Erythroblast (primary cell): ENCODE measurements at regions not wholly inside any gene's neighbourhood (a gene's known extent, or its start where the extent isn't known, plus 50 kb on each side); places are given as distances from the start of the nearest gene placed in this dataset.

Source experiments
- DNase-seq, 2 experiments: peaks; one replicate each; lab custom pipeline; 2025; lab: John Stamatoyannopoulos, UW
- GATA1 ChIP-seq: IDR thresholded peaks from 2 replicates; pipeline ENCODE4 v1.6.1; 2011; ENCODE audit warnings: low read depth, mild to moderate bottlenecking, control low read depth, low read length, moderate library complexity
- POLR2A ChIP-seq: IDR thresholded peaks from 2 replicates; pipeline ENCODE4 v1.6.1; 2011; ENCODE audit warnings: mild to moderate bottlenecking, low read length

DNA sequence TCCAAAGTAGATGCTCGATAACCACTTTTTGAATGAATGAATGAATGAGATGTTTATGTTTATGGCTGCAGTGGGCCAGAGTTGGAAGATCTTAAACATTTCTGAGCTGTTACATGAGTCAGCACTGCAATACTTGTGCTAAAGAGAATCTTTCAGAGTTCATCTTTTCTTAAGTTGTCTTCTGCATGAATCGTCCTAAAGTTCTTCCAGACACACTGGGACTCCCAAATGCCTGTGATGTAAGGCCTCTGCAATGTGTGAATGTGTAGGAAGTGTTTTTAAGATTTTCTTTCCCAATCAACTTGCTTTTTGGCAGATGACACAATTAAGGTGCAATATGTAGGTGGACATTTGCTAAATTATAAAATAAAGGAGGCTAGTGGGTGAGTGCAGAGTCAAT, 50.3 kb upstream of the TRIM9 start:
- no peak for DNase-seq
- TF ChIP-seq GATA1 = no peak
- no peak for TF ChIP-seq POLR2A

- DNase-seq = no peak
- TF ChIP-seq POLR2A (no peak), GATA1 (no peak)
Measured at GRCh38 chr14:51147183-51147582, 52.3 kb upstream of the TRIM9 start.

DNA sequence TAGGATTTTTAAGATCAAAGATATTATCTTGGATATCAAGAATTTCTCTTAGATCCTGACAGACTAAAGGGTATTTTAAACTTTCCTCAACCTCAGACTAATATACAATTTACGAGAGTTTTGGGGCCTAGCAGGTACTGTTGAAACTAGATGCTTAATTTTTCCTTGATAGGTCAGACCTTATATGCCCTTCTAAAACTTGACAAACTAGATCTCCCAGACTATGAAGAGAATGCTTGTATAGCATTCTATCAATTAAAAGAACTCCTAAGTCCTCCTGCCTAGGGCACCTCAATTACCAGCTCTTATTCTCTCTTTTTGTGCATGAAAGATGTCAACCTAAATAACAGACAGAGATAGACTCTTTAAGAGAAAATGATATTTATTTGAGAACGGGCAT, 60.4 kb upstream of the TRIM9 start:
- no peak for DNase-seq

DNA sequence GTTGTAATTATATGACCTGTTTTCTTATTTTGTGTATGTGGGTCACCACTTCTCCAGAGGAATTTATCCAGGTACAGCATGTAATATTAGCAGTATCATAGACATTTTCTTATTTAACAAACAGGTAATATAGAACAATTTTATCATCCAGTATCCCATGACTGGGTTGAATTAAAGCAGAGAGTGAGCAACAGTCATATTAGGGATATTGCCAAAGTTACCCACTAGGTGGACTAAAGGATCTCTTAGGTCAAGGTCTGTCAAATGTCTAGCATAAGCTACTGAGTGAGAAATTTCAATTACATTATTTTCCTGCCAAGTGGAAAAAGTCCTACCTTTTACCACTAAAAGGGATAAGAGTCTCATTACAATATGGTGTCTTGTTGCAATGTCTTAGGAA, 62.1 kb upstream of the TRIM9 start:
- DNase-seq = peak; percentile 25 to 27
- no peak for TF ChIP-seq POLR2A
- TF ChIP-seq GATA1 = no peak

More for the DNA sequence above, 60.4 kb upstream of the TRIM9 start:
- TF ChIP-seq GATA1 = no peak
- no peak for TF ChIP-seq POLR2A

- no peak for DNase-seq
- TF ChIP-seq GATA1 = no peak
- TF ChIP-seq POLR2A = no peak
Measured at GRCh38 chr14:51160871-51161270, 66.0 kb upstream of the TRIM9 start.

GRCh38 chr14:51165415-51165814, 70.5 kb upstream of the TRIM9 start:
- TF ChIP-seq POLR2A (no peak), GATA1 (no peak)
- no peak for DNase-seq

DNA sequence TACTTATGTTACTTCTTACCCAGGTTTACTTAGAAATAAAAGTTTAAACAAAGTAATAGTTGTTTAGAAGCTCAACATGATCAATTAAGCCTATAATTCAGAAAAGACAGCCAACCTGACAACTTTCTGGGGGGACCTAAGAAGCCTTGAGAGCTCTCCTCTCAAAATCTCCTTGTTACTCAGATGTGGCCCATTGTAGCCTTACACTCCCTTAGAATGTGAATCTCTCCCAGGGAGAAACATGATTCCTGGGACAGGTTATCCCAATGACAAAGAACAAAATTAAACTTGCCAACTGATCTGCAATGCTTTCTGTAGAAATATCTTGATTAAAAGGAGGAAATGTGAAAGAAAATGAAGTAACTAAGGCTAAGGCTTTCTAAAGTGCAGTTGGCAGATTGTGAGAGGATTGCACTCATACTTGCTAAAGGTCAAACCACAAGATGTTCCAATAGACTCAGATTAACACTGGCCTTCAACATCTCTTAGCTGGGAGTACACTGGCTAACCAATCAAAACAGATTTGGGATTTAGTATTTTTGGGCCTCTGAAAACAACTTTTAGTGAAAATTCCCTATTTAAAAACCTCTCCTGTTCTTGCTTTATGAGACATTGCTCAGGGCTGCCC, 72.3 kb upstream of the TMX1 start:
- no peak for DNase-seq
- no peak for TF ChIP-seq GATA1

DNA sequence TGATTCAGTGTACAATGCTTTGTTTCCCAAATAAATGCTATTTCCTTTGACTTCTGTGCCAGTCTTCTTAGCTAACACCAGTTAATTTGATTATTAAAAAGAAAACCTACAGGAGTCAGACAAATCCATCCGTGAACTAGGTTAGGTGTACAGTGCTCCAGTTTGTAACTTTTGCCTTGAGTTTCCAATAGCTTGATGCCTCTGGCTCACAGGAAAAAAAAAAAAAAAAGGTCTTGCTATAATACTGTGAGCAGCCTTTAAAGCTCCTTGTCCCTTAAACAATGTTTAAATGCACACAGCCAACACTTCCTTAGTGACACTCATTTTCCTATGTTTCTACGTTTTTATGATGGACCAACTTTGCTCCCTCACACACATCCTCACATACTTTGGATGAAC, 71.8 kb upstream of the TMX1 start:
- TF ChIP-seq POLR2A (no peak), GATA1 (no peak)
- DNase-seq = no peak

- DNase-seq = no peak
- TF ChIP-seq POLR2A = no peak
- TF ChIP-seq GATA1 = no peak
Measured at GRCh38 chr14:51173863-51174262, 66.2 kb upstream of the TMX1 start.

DNA sequence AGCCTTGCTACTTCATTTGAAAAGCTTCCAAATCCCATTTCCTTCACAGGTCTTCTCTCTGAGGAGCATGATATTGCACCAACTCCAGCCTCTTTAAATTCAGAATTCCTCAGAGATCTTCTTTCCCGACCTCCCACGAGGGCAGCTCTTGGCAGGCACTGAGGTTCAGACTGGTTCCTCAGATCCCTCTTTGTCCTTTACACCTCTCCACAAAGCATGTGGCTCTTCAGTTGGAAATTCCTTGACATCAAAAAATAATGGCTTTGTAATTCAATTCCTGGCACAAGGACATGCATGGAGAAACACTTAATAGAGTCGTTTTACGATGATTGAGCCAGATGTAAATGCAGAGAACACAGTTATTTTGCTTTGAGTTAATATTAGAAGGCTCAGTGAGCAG, 63.2 kb upstream of the TMX1 start:
- no peak for DNase-seq
- no peak for TF ChIP-seq POLR2A
- TF ChIP-seq GATA1 = no peak

- TF ChIP-seq POLR2A (no peak), GATA1 (no peak)
- no peak for DNase-seq
Measured at GRCh38 chr14:51180577-51180976, 59.5 kb upstream of the TMX1 start.

DNA sequence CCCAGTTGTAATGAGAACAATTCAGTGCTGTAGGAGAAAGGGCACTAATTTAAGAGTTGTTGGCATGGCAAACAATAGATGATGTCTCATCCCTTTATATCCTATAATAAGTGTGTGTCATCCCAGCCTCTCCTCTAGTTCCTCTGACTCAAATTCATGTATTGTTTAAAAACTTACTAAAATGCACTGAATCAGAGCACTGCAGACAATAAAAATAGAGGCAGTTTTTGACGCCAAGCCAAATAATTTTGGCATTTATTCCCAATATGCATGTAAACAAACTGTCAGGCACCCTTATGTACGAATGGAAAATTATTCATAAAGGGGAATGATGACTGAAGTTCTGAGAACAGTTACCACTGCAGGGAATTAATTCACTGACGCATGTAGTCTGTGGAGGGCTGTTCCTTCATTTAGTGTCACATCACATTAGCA, 57.9 kb upstream of the TMX1 start:
- no peak for DNase-seq
- no peak for TF ChIP-seq POLR2A

DNA sequence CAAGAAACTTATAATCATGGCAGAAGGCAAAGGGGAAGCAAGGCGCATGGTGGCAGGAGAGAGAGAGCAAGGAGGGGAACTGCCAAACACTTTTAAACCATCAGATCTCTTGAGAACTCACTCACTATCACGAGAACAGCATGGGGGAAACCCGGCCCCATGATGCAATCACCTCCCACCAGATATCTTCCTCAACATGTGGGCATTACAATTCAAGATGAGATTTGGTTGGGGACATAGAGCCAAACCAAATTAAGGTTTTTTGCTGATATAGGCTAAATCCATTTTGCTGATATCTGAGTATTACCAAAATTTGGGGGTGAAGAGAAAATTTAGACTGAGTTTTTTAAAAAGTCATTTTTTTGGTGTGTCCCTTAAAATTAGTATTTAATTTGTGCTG, 54.9 kb upstream of the TMX1 start:
- DNase-seq = peak; percentile 7 to 39
- TF ChIP-seq GATA1 (no peak), POLR2A (no peak)

GRCh38 chr14:51185754-51186153, 54.3 kb upstream of the TMX1 start:
- no peak for DNase-seq
- TF ChIP-seq POLR2A (no peak), GATA1 (no peak)

DNA sequence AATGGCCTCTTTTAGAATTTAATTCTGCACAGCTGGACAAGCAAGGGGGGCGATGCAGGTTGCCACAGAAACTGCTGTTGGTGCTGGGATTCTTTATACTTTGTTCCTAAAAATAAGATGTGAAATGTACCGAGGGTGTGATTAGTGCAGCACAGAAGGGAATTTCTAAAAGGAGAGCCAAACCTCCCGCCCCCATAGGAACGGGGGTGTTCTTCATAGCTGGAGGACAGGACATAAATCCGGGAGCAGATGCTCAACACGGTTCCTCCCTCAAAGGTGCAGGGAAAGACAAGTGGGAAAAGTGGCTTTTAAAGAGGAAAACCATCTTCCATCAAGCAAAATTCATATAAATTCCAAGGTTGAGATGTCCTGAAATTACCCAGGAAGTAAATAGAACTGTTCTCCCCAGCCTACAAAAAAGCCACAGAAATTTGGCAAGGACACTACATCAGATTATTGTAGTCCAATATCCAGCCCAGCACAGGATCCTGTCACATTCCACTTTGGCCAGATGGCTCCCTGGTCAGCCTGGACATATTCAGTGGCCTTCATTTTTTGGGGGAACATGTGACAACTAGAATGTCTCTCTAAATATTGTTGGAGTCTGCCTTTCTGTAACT, 51.4 kb upstream of the TMX1 start:
- TF ChIP-seq POLR2A (no peak), GATA1 (no peak)
- DNase-seq = no peak
